ENCODE measurements at regions not wholly inside any gene's neighbourhood (a gene's known extent, or its start where the extent isn't known, plus 50 kb on each side); places are given as distances from the start of the nearest gene placed in this dataset.
A peak's percentile ranks its signal among the peaks of the same experiment; 100 is the strongest.

DNA sequence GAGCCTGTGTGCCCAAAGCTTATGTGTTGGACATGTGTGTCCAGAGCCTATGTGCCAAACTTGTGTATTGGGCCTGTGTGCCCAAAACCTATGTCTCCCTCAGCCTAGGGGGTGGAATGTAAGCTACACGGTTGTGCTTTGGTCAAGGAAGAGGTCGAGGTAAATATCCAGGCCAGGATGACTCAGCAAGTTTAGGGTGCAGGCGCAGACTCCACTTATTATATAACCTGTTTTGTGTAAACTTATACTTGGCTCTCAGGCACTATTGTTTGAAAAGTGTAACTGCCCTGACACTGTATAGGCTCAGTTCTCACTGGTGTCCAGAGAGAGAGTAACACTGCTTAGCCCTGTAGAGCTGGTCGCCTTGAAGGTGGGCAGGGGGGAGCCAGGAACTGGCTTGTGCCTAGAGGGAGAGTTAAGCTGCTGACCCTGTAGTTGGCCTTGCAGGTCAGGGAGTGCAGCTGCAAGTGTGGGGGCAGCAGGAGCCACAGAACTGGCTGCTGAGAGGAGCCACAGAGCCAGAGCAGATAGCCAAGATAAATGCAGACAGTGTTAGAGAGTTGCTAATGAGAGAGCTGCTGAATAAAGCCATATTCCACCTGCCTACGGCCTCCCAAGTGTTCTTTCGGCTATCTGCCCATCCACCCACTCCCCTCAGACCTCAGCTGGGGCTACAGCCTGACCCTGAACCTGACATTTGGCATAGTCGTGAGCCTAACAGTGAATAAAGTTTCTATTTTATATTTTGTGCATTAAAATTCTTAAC, 517.2 kb upstream of the SLITRK1 start:
- intact Hi-C loops (cut with DNase I): no loop called here
- TF ChIP-seq, protein P1, sequence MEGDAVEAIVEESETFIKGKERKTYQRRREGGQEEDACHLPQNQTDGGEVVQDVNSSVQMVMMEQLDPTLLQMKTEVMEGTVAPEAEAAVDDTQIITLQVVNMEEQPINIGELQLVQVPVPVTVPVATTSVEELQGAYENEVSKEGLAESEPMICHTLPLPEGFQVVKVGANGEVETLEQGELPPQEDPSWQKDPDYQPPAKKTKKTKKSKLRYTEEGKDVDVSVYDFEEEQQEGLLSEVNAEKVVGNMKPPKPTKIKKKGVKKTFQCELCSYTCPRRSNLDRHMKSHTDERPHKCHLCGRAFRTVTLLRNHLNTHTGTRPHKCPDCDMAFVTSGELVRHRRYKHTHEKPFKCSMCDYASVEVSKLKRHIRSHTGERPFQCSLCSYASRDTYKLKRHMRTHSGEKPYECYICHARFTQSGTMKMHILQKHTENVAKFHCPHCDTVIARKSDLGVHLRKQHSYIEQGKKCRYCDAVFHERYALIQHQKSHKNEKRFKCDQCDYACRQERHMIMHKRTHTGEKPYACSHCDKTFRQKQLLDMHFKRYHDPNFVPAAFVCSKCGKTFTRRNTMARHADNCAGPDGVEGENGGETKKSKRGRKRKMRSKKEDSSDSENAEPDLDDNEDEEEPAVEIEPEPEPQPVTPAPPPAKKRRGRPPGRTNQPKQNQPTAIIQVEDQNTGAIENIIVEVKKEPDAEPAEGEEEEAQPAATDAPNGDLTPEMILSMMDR (IDR thresholded peaks at IDR 0.05): no peak
- TF ChIP-seq POLR2A (IDR thresholded peaks at IDR 0.05): no peak
- H3K27ac ChIP-seq: no peak overlapping the region
- WGBS, 2 donors: 64 to 73% methylated on average over 5 to 7 of the region's 7 CpGs
- no peak overlapping the region for H3K4me3 ChIP-seq
- no peak for DNase-seq
- H3K4me1 ChIP-seq: peaks cover 0 to 22% (median 0%) of the 10 kb centered on the region in 3 donors
- no peaks in the 10 kb centered on the region for H3K27me3 ChIP-seq
- no peaks in the 10 kb centered on the region for H3K9me3 ChIP-seq
- no peaks in the 10 kb centered on the region for H3K36me3 ChIP-seq

DNA sequence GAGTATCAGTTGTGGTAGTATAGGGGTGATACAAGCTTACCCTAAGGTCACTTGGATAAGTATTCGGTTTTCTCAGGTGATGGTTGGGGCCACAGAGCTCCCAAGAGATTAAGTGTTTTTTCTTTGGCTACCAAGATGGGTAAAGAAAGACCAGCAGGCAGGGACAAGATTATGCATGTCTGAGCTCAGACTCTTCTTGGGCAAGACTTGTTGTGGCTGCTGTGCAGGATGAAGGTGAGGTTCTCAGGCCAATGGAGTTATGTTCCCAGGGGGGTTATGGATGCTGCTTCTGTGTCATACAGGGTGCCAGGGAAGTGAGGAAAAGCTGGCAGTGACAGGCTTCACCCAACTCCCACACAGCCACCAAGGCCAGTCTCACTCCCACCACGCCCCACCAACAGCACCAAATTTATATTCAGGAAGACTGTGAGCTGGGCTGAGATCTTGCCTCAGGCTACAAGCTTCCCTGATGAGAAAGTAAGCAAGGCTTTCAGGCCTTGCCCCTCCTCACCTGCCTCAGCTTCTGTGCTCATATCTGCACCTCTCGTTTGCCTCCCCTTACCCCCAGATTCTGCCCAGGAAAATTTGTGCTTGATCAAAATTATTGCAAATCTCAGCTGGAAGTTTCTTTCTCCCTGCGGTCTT, 511.8 kb upstream of the SLITRK1 start:
- no peak for DNase-seq
- intact Hi-C loops (cut with DNase I): no loop called here

DNA sequence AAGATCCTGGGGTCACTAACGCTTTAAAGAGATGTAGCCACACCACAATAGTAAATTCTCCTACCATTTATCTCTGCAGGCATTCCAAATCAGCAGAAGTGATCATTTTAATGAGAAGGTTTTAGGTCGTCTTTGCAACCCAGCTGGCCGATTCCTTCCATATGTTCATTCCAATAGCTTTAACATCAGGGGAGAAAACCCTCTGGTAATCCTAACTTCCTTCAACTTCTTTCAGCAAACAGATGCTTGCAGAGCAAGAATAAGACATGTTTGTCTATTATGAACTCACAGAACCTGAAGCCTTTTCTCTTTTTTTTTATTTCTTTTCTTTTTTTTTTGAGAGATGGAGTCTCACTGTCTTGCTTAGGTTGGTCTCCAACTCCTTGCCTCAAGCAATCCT, 498.6 kb upstream of the SLITRK1 start:
- H3K27me3 ChIP-seq: no peaks in the 10 kb centered on the region
- DNase-seq: no peak
- H3K36me3 ChIP-seq: no peaks in the 10 kb centered on the region
- intact Hi-C loops (cut with DNase I): no loop called here
- H3K4me1 ChIP-seq: peaks cover 0 to 11% (median 0%) of the 10 kb centered on the region in 3 donors
- no peak overlapping the region for H3K4me3 ChIP-seq
- H3K27ac ChIP-seq: no peak overlapping the region
- H3K9me3 ChIP-seq: peaks cover 0 to 5% (median 0%) of the 10 kb centered on the region in 3 donors
- TF ChIP-seq POLR2A (IDR thresholded peaks at IDR 0.05): no peak
- TF ChIP-seq, protein P1 (IDR thresholded peaks at IDR 0.05): no peak
- 25 to 28% methylated on average over 3 of the region's 3 CpGs for WGBS, 2 donors

More for the DNA sequence above, 511.8 kb upstream of the SLITRK1 start:
- peak overlapping the region in 2 of 4 donors; percentile 27 to 29 for H3K27ac ChIP-seq
- WGBS, 2 donors: 38 to 59% methylated on average over 4 of the region's 4 CpGs
- peaks cover 0 to 7% (median 0%) of the 10 kb centered on the region in 3 donors for H3K9me3 ChIP-seq
- no peaks in the 10 kb centered on the region for H3K27me3 ChIP-seq
- H3K4me1 ChIP-seq: peaks cover 0 to 18% (median 0%) of the 10 kb centered on the region in 3 donors
- no peak overlapping the region for H3K4me3 ChIP-seq
- H3K36me3 ChIP-seq: no peaks in the 10 kb centered on the region
- TF ChIP-seq, protein P1 (IDR thresholded peaks at IDR 0.05): peak in 1 of 6 experiments; percentile 3
- no peak for TF ChIP-seq POLR2A (IDR thresholded peaks at IDR 0.05)

DNA sequence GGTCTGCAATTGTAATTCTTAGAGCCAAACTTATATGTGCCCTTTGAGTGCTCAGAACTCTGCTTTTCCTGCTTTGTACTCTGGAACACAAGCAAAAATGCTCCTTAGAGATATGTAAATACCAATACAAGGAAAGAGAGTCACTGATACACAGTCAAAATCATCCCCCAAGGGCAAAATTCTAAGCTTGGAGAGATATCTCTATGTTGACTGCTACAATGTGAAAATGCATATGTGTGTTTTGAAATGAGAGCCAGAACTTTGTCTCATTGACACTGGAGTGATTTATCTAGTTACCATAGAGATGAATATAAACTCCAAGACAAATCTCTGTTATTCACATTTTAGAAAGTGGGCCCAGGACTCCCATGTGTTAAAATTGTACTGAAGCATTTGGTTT, 494.8 kb upstream of the SLITRK1 start:
- Histone ChIP-seq H3K4me1 (peaks cover 0 to 11% (median 0%) of the 10 kb centered on the region in 3 donors), H3K27me3 (no peaks in the 10 kb centered on the region), H3K9me3 (no peaks in the 10 kb centered on the region), H3K4me3 (no peak overlapping the region), H3K27ac (no peak overlapping the region), H3K36me3 (no peaks in the 10 kb centered on the region)
- no peak for TF ChIP-seq POLR2A (IDR thresholded peaks at IDR 0.05)
- TF ChIP-seq, protein P1 (IDR thresholded peaks at IDR 0.05): no peak
- no peak for DNase-seq
- intact Hi-C loops (cut with DNase I): no loop called here

DNA sequence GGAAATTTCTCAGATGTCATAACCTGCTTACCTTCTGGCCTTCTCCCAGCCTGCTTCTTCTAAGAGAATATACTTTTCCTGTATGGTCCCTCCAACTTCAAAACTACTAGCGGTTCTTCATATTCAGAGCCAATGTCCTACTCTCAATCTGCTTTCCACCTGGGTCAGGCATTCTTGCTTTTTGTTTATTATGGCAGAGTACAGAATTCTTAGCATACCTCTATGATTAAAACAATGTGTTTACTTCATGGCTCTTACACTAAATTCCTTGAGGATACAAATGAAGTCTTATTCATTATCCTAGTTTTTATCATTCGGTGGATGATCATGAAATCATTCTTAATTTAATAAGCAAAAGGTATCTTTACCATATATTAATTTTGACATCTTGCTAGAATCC, 484.2 kb upstream of the SLITRK1 start:
- Histone ChIP-seq H3K9me3 (no peaks in the 10 kb centered on the region), H3K27ac (no peak overlapping the region), H3K4me3 (no peak overlapping the region), H3K4me1 (no peaks in the 10 kb centered on the region), H3K36me3 (no peaks in the 10 kb centered on the region), H3K27me3 (no peaks in the 10 kb centered on the region)
- TF ChIP-seq, protein P1 (IDR thresholded peaks at IDR 0.05): no peak
- no peak for TF ChIP-seq POLR2A (IDR thresholded peaks at IDR 0.05)
- no peak for DNase-seq
- 84 to 85% methylated on average over 2 of the region's 2 CpGs for WGBS, 2 donors
- intact Hi-C loops (cut with DNase I): no loop called here

Data from esophagus squamous epithelium (tissue), 5 donors.